Panc1 (cell line): ENCODE measurements at regions not wholly inside any gene's neighbourhood (a gene's known extent, or its start where the extent isn't known, plus 50 kb on each side); places are given as distances from the start of the nearest gene placed in this dataset.

Source experiments
- ATAC-seq: fragments of 200-7000 bp; cut with Tn5 transposase; 2 replicates; pipeline ENCODE4 v1.9.1; 2020; ENCODE audit warnings: mild to moderate bottlenecking, moderate library complexity
- BruUV-seq: library from RNA; stranded (reverse); fragments of 400-500 nt; replicated peaks from 2 replicates; lab custom pipeline; 2021; lab: Mats Ljungman, UMichigan
- CTCF ChIA-PET: fragments of 300-600 bp; sonication (Branson Sonifier 250); formaldehyde crosslinking; loops from one replicate; lab custom pipeline; 2022; ENCODE audit warnings: antibody characterized with exemption; lab: Charles Lee
- POLR2A ChIA-PET: fragments of 300-600 bp; sonication (Branson Sonifier 250); formaldehyde crosslinking; loops from one replicate; lab custom pipeline; 2022; ENCODE audit warnings: antibody characterized with exemption; lab: Charles Lee
- DNase-seq: peaks from one replicate; pipeline ENCODE4 v3.0.0-alpha.2; 2010; ENCODE audit warnings: low read depth, low spot score
- H3K27ac ChIP-seq: 2 replicates; pipeline ENCODE4 v1.5.1; 2011; ENCODE audit warnings: mild to moderate bottlenecking, low read length, inconsistent platforms
- H3K27me3 ChIP-seq: fragments of 200-500 bp; sonication (Bioruptor generic); 2 replicates; pipeline ENCODE4 v1.6.0; 2014; ENCODE audit warnings: low read length, inconsistent platforms; ENCODE audit not compliant: control insufficient read depth, insufficient read depth
- H3K36me3 ChIP-seq: fragments of 200-500 bp; sonication (Bioruptor generic); 2 replicates; pipeline ENCODE4 v1.5.1; 2014; ENCODE audit warnings: inconsistent platforms, mild to moderate bottlenecking, low read length, moderate library complexity; ENCODE audit not compliant: control insufficient read depth, insufficient read depth
- H3K4me1 ChIP-seq: 2 replicates; pipeline ENCODE4 v1.5.1; 2011; ENCODE audit warnings: inconsistent platforms, mild to moderate bottlenecking, low read length, moderate library complexity; ENCODE audit not compliant: control insufficient read depth, insufficient read depth
- H3K4me3 ChIP-seq, 2 experiments: 2 replicates each; pipeline ENCODE4 v1.5.1; 2011 to 2012; ENCODE audit warnings: low read depth in 2 of 2, low read length in 2 of 2, mild to moderate bottlenecking in 2 of 2, inconsistent platforms in 1 of 2, moderate library complexity in 1 of 2
- H3K9me3 ChIP-seq: fragments of 200-500 bp; sonication (Bioruptor generic); 2 replicates; pipeline ENCODE4 v1.5.1; 2014; ENCODE audit warnings: low read depth, mild to moderate bottlenecking, inconsistent platforms, low read length, moderate library complexity; ENCODE audit not compliant: control insufficient read depth, insufficient read depth
- CTCF ChIP-seq: fragments of 450-650 bp; IDR thresholded peaks from 2 replicates; pipeline ENCODE4 v1.5.1; 2017; ENCODE audit warnings: mild to moderate bottlenecking
- POLR2AphosphoS5 ChIP-seq: IDR thresholded peaks from 2 replicates; pipeline ENCODE4 v1.6.1; 2012; ENCODE audit warnings: mild to moderate bottlenecking, low read depth, low read length, moderate library complexity
- REST ChIP-seq, 2 experiments: IDR thresholded peaks; 2 replicates each; pipeline ENCODE4 v1.6.1; 2011 to 2012; ENCODE audit warnings: low read depth in 2 of 2, control low read depth in 1 of 2, low read length in 1 of 2, mild to moderate bottlenecking in 1 of 2, moderate library complexity in 1 of 2; ENCODE audit not compliant: insufficient read depth in 1 of 2
- SIN3A ChIP-seq: IDR thresholded peaks from 2 replicates; pipeline ENCODE4 v1.6.1; 2012; ENCODE audit warnings: low read depth, mild to moderate bottlenecking, low read length, moderate library complexity, borderline replicate concordance; ENCODE audit not compliant: insufficient read depth
- TCF7L2 ChIP-seq: IDR thresholded peaks from 2 replicates; pipeline ENCODE4 v1.6.1; 2011; ENCODE audit warnings: mild to moderate bottlenecking, low read depth, low read length, inconsistent platforms
- in situ Hi-C: cut with HindIII; loops from 2 replicates; pipeline ENCODE4 v1.10.0; 2016; ENCODE audit warnings: low sequenced_read_pairs, low pct_unique_long_range_greater_than_20kb
- intact Hi-C: fragments of 100-400 bp; cut with micrococcal nuclease; formaldehyde crosslinking; loops from one replicate; pipeline ENCODE4 v1.10.0; 2022; ENCODE audit not compliant: unreplicated experiment

GRCh38 chr1:30106125-30106524 is 617.3 kb downstream of the MATN1 start:
- DNase-seq, result no peak
- BruUV-seq, result no TSS peak
- in situ Hi-C loops, result no loop called here
- no peaks in the 10 kb centered on the region for H3K4me1 ChIP-seq
- ChIA-PET CTCF (interaction anchor here (0.6 kb wide), 1 partner anchor 842 kb away, joined by 3 read pairs; no protein-coding TSS in a partner anchor), POLR2A (no interaction called here)
- intact Hi-C loops, result loop anchor here (10.0 kb wide), 1 partner anchor 599 kb away; no protein-coding TSS in a partner anchor
- no peaks in the 10 kb centered on the region for H3K9me3 ChIP-seq
- no peak overlapping the region for H3K27ac ChIP-seq
- TF ChIP-seq CTCF, result peak; percentile 43
- TF ChIP-seq POLR2AphosphoS5, result no peak
- no peaks in the 10 kb centered on the region for H3K36me3 ChIP-seq
- peak; percentile 88 for ATAC-seq
- H3K4me3 ChIP-seq, result no peak overlapping the region
- peaks cover 17% of the 10 kb centered on the region for H3K27me3 ChIP-seq

DNA sequence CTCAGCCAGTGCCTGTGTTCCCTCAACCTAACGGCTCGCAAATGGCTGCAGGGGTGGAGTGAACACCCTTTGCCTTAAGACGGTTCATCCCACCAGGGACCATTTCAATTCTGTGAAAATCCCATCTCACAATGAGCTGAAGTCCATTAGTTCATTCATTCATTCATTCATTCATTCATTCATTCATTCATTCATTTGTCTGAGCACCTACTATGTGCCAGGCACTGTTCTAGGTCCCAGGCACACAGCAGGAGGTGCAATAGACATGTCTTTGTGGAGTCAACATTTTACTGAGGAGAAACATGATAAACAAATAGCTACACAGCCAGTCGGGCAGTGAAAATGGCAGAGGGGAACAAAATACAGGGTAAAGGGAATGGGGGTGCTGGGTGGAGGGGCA is 618.8 kb downstream of the MATN1 start:
- CTCF ChIA-PET, result interaction anchor here (1.0 kb wide), 1 partner anchor 312 kb away, joined by 3 read pairs; no protein-coding TSS in a partner anchor
- no peak overlapping the region for H3K4me3 ChIP-seq
- intact Hi-C loops, result loop anchor here (10.0 kb wide), 1 partner anchor 600 kb away; no protein-coding TSS in a partner anchor
- DNase-seq, result no peak
- H3K36me3 ChIP-seq, result no peaks in the 10 kb centered on the region
- POLR2A ChIA-PET, result no interaction called here
- in situ Hi-C loops, result no loop called here
- BruUV-seq, result no TSS peak
- no peak overlapping the region for H3K27ac ChIP-seq
- peaks cover 12% of the 10 kb centered on the region for H3K27me3 ChIP-seq
- H3K9me3 ChIP-seq, result no peaks in the 10 kb centered on the region
- TF ChIP-seq POLR2AphosphoS5, result no peak
- no peak for TF ChIP-seq CTCF
- TF ChIP-seq TCF7L2, result no peak
- TF ChIP-seq SIN3A, result no peak
- no peak for TF ChIP-seq REST (IDR thresholded peaks at IDR 0.05; ENCODE audit: insufficient read depth in 1 of 2, low read depth in 2 of 2, low read length in 1 of 2)
- no peak for ATAC-seq
- no peaks in the 10 kb centered on the region for H3K4me1 ChIP-seq
